Uterus (tissue), 3 donors: ENCODE measurements at regions not wholly inside any gene's neighbourhood (a gene's known extent, or its start where the extent isn't known, plus 50 kb on each side); places are given as distances from the start of the nearest gene placed in this dataset.

Experiments used
- DNase-seq, 2 donors: peaks; one replicate each; pipeline ENCODE4 v3.0.0-alpha.2; 2019 to 2020
- H3K27ac ChIP-seq, 2 donors: fragments of 200-600 bp; sonication (generic); 1 replicate in 1 of 2; 2 replicates in 1 of 2; pipeline ENCODE4 v1.5.1; 2016 to 2018
- H3K27me3 ChIP-seq, 2 donors: fragments of 200-600 bp; sonication (generic); one replicate each; pipeline ENCODE4 v1.5.1; 2018 to 2019; ENCODE audit warnings: control low read depth in 1 of 2
- H3K36me3 ChIP-seq, 2 donors: fragments of 200-600 bp; sonication (generic); one replicate each; pipeline ENCODE4 v1.5.1; 2019; ENCODE audit warnings: control low read depth in 1 of 2
- H3K4me1 ChIP-seq, 2 donors: fragments of 200-600 bp; sonication (generic); one replicate each; pipeline ENCODE4 v1.5.1; 2018 to 2019; ENCODE audit warnings: control low read depth in 1 of 2
- H3K4me3 ChIP-seq, 2 donors: fragments of 200-600 bp; sonication (generic); 1 replicate in 1 of 2; 2 replicates in 1 of 2; pipeline ENCODE4 v1.5.1; 2018 to 2019; ENCODE audit warnings: mild to moderate bottlenecking in 1 of 2
- H3K9me3 ChIP-seq, 2 donors: fragments of 200-600 bp; sonication (generic); one replicate each; pipeline ENCODE4 v1.5.1; 2019; ENCODE audit warnings: control low read depth in 1 of 2
- POLR2A ChIP-seq, 2 donors: fragments of 450-650 bp; IDR thresholded peaks; one replicate each; pipeline ENCODE4 v1.6.1; 2016; ENCODE audit warnings: antibody characterized with exemption in 2 of 2, mild to moderate bottlenecking in 1 of 2, moderate library complexity in 1 of 2
- intact Hi-C: fragments of 100-400 bp; cut with DNase I; formaldehyde crosslinking; loops from one replicate; pipeline ENCODE4 v1.15.1; 2023; ENCODE audit warnings: low total_unique reads
- TF ChIP-seq, protein P1 (sequence below), 4 experiments: fragments of 200-600 bp in 2 of 4; fragments of 450-650 bp in 2 of 4; sonication (generic) in 2 of 4; IDR thresholded peaks; one replicate each; pipeline ENCODE4 v1.5.1; 2016 to 2019; ENCODE audit warnings: antibody characterized with exemption in 4 of 4, mild to moderate bottlenecking in 2 of 4, moderate library complexity in 1 of 4
- donor health status: DM: yes; HTN: yes; CAD: no.

DNA sequence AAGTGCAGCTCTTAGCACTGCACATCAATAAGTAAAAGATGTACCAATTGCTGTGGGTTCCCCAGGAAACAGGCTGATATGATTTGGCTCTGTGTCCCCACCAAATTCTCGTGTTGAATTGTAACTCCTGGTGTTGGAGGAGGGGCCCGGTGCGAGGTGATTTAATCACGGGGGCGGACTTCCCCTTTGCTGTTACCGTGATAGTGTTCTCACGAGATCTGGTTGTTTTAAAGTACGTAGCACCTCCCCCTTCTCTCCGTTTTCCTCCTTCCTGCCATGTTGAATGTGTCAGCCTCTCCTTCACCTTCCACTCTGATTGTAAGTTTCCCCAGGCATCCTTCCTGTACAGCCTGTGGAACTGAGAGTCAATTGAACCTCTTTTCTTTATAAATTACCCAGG is 93.2 kb upstream of the ACTBL2 start:
- no peaks in the 10 kb centered on the region for H3K9me3 ChIP-seq
- no peaks in the 10 kb centered on the region for H3K36me3 ChIP-seq
- TF ChIP-seq, protein P1, sequence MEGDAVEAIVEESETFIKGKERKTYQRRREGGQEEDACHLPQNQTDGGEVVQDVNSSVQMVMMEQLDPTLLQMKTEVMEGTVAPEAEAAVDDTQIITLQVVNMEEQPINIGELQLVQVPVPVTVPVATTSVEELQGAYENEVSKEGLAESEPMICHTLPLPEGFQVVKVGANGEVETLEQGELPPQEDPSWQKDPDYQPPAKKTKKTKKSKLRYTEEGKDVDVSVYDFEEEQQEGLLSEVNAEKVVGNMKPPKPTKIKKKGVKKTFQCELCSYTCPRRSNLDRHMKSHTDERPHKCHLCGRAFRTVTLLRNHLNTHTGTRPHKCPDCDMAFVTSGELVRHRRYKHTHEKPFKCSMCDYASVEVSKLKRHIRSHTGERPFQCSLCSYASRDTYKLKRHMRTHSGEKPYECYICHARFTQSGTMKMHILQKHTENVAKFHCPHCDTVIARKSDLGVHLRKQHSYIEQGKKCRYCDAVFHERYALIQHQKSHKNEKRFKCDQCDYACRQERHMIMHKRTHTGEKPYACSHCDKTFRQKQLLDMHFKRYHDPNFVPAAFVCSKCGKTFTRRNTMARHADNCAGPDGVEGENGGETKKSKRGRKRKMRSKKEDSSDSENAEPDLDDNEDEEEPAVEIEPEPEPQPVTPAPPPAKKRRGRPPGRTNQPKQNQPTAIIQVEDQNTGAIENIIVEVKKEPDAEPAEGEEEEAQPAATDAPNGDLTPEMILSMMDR (IDR thresholded peaks at IDR 0.05): no peak
- no peak for TF ChIP-seq POLR2A (IDR thresholded peaks at IDR 0.05)
- H3K27me3 ChIP-seq: no peaks in the 10 kb centered on the region
- intact Hi-C loops: no loop called here
- H3K4me3 ChIP-seq: no peak overlapping the region
- no peaks in the 10 kb centered on the region for H3K4me1 ChIP-seq
- DNase-seq: no peak
- H3K27ac ChIP-seq: no peak overlapping the region

DNA sequence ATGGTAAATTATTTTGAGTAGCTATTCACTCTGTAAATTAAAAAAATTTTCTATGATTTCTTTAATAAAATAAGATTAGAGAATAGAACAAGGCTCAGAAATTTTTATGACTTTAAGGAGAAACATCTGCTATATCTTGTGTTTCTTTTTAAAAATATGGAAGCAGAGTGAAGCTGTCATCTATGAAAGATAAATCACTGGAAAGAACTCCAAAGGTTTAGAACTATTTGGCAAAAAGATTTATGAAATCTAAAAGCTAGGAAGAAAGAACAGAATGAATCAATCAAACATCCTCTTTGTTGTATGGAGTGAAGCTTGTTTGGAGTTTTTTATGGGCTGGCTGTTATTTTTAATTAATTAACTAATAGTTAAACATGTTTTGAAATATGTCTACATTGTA is 89.8 kb upstream of the ACTBL2 start:
- no peak for DNase-seq
- Histone ChIP-seq H3K4me3 (no peak overlapping the region), H3K36me3 (no peaks in the 10 kb centered on the region), H3K9me3 (no peaks in the 10 kb centered on the region), H3K27me3 (no peaks in the 10 kb centered on the region), H3K4me1 (no peaks in the 10 kb centered on the region), H3K27ac (no peak overlapping the region)
- intact Hi-C loops: no loop called here
- TF ChIP-seq, protein P1 (IDR thresholded peaks at IDR 0.05): no peak

GRCh38 chr5:57569601-57570000 is 87.0 kb upstream of the ACTBL2 start:
- no peak overlapping the region for H3K27ac ChIP-seq
- no peak for TF ChIP-seq POLR2A (IDR thresholded peaks at IDR 0.05)
- TF ChIP-seq, protein P1 (IDR thresholded peaks at IDR 0.05): no peak

GRCh38 chr5:57568136-57568535 is 85.5 kb upstream of the ACTBL2 start:
- Histone ChIP-seq H3K4me3 (no peak overlapping the region), H3K27ac (no peak overlapping the region), H3K27me3 (no peaks in the 10 kb centered on the region), H3K36me3 (no peaks in the 10 kb centered on the region), H3K4me1 (no peaks in the 10 kb centered on the region), H3K9me3 (no peaks in the 10 kb centered on the region)
- no peak for DNase-seq
- TF ChIP-seq, protein P1 (IDR thresholded peaks at IDR 0.05): no peak
- no peak for TF ChIP-seq POLR2A (IDR thresholded peaks at IDR 0.05)
- intact Hi-C loops: no loop called here

More at GRCh38 chr5:57569601-57570000, 87.0 kb upstream of the ACTBL2 start:
- H3K4me1 ChIP-seq: no peaks in the 10 kb centered on the region
- no peak for DNase-seq
- no peaks in the 10 kb centered on the region for H3K27me3 ChIP-seq
- no peaks in the 10 kb centered on the region for H3K9me3 ChIP-seq
- H3K36me3 ChIP-seq: no peaks in the 10 kb centered on the region
- H3K4me3 ChIP-seq: no peak overlapping the region
- intact Hi-C loops: no loop called here

DNA sequence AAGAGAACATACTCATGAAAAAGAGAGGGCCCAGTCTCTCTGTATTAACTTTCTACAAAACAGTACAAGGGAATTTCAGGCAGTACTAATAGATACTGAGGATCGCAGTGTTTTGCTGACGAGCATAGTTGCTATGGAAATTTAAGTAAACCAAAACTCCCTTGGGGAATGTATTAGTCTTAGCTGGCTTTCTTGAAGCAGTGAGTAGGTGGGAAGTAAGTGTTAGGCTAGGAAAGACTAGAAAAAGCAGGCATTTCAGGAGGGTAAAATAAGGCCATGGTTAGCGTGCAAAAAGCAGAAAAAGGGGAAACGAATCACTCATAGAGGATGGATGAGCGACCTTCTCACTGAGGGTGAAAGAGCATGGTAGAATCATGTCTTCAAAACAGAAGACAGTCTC is 84.3 kb upstream of the ACTBL2 start:
- Histone ChIP-seq H3K27me3 (no peaks in the 10 kb centered on the region), H3K27ac (no peak overlapping the region), H3K4me3 (no peak overlapping the region)

More for the DNA sequence above, 84.3 kb upstream of the ACTBL2 start:
- no peak for DNase-seq
- Histone ChIP-seq H3K4me1 (no peaks in the 10 kb centered on the region), H3K36me3 (no peaks in the 10 kb centered on the region), H3K9me3 (no peaks in the 10 kb centered on the region)
- TF ChIP-seq POLR2A (IDR thresholded peaks at IDR 0.05): no peak
- TF ChIP-seq, protein P1 (IDR thresholded peaks at IDR 0.05): no peak
- intact Hi-C loops: no loop called here
